WI38 (cell line): ENCODE measurements at regions not wholly inside any gene's neighbourhood (a gene's known extent, or its start where the extent isn't known, plus 50 kb on each side); places are given as distances from the start of the nearest gene placed in this dataset.

Experiments
- H3K4me3 ChIP-seq: 2 replicates; pipeline ENCODE4 v1.5.1; 2011; ENCODE audit warnings: low read depth, mild to moderate bottlenecking, control low read depth, low read length
- CTCF ChIP-seq: IDR thresholded peaks from 2 replicates; pipeline ENCODE4 v1.5.1; 2012; ENCODE audit warnings: low read depth, mild to moderate bottlenecking, control low read depth, low read length

- TF ChIP-seq CTCF, result no peak
- H3K4me3 ChIP-seq, result no peak overlapping the region
Observed at GRCh38 chr10:10132009-10132408, 885.7 kb upstream of the CELF2 start.

- H3K4me3 ChIP-seq, result no peak overlapping the region
- no peak for TF ChIP-seq CTCF
Observed at GRCh38 chr10:10133281-10133680, 884.4 kb upstream of the CELF2 start.

GRCh38 chr10:10138685-10139084 is 879.0 kb upstream of the CELF2 start:
- TF ChIP-seq CTCF, result no peak

GRCh38 chr10:10141782-10142382 is 875.8 kb upstream of the CELF2 start:
- no peak overlapping the region for H3K4me3 ChIP-seq
- no peak for TF ChIP-seq CTCF

More at GRCh38 chr10:10138685-10139084, 879.0 kb upstream of the CELF2 start:
- peak overlapping the region; percentile 16 for H3K4me3 ChIP-seq

GRCh38 chr10:10146604-10147003 is 871.1 kb upstream of the CELF2 start:
- no peak for TF ChIP-seq CTCF
- H3K4me3 ChIP-seq, result no peak overlapping the region

GRCh38 chr10:10149899-10150298 is 867.8 kb upstream of the CELF2 start:
- TF ChIP-seq CTCF, result no peak
- no peak overlapping the region for H3K4me3 ChIP-seq

- H3K4me3 ChIP-seq, result no peak overlapping the region
- no peak for TF ChIP-seq CTCF
Observed at GRCh38 chr10:10156917-10157600, 860.6 kb upstream of the CELF2 start.
